GM19023 (cell line): ENCODE measurements at regions not wholly inside any gene's neighbourhood (a gene's known extent, or its start where the extent isn't known, plus 50 kb on each side); places are given as distances from the start of the nearest gene placed in this dataset.

ENCODE experiments used
- ATAC-seq: cut with Tn5 transposase; IDR thresholded peaks from one replicate; pipeline ENCODE4 v1.9.1; 2021; ENCODE audit warnings: mild to moderate bottlenecking, moderate library complexity; ENCODE audit not compliant: unreplicated experiment

GRCh38 chr2:220664272-220665107 is 907.6 kb downstream of the EPHA4 start:
- no peak for ATAC-seq

DNA sequence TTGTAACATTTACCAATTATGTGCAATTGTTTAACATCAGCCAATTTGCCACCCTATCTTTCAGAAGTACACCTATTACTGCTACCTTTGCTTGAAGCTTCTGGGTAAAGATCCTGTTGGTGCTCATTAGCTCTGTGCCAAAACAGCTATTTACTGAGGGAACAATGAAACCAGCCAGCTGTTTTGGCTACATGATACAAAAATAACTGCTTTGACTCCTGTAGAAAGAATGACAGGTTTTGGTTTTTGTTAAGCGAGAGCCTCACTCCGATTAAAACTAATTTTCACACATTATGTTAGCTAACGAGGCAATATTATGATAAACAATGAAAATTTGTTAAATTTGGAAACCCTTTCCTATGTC is 907.0 kb downstream of the EPHA4 start:
- no peak for ATAC-seq

DNA sequence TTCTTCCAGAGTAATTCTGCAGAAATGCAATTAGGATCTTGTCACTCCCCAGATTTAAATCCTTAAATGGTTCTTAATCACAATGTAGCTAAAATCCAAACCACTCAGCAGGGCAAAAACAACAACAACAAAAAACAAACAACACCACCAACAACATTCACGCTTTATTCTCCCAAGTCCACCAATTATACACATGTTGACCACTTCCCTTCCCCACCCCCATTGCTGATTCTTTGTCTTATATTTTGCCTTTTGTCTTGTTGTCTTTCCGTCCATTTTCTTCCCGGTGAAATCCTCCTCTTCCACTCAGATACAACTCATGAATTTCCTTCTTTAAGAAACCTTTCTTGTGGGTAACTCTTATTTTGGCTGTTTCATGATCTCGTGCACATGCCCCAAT is 902.8 kb downstream of the EPHA4 start:
- ATAC-seq: no peak

- ATAC-seq: no peak
Measured at GRCh38 chr2:220670511-220670910, 901.6 kb downstream of the EPHA4 start.

DNA sequence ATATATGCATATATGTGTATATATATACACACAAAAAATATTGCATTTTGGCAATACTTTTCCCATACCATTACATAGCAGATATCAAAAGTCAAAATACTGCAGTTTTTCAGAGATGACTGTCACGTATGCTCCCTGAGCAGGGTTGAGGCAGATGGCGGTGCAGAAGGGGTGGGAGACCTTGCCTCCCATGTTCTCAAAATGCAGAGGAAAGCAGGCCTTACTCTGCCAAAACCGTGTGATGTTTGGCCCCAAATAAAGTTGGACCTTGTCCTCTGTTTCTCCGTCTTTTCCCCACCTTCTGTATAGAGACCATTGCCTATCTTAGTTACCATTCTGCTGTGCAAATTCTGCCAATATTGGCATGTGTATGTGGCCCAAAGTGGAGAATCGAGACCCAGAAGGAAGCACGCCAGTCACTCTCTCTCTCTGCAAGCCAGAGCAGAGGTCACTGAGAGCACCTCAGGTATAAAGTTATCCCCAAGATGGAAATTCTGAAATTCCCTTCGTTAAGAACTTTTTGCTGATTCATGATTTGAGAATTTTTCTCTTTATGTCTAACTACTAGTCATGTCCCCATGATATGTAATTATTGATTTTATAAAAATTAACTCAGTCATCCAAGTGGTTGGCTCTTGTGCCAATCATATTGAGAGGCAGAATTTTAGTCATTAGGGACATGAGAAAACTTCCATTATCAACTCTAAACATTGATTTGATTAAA is 898.8 kb downstream of the EPHA4 start:
- no peak for ATAC-seq

DNA sequence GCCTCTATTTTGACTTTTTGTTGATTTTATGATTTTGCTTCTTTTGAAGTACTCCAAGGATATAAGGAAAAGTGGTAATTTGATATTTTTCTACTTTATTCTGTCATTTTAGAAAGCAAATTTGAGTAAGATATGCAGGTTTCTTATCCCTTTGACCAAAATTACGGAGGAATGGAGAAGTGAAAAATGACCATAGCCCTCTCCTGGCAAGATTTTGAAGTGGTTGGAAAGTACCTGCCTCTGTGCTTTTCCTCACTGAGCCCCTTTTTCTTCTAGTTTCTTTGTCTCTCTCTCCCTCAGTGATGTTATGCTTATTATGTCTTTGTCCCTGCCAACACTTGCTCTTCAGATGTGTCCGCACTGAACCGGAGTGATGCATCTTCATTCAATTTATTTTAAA is 898.1 kb downstream of the EPHA4 start:
- peak; percentile 81 for ATAC-seq

DNA sequence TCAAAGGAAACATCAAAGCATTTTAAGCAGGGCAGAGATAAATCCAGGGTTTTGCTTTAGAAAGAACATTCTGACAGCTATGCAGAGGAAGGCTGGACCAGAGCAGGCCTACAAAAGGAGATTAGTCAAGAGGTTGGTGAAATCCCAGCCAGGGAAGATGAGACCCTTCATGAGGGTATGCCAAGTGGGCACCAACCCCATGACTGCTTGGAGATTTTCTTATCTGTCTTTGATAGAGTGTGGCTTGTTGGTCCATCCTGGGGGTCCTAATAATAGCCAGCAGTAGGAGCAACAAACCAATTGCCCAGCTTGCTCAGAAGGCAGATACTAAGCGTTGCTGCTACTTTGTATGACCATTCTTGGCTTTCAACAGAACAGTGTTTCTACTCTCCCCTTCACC is 895.4 kb downstream of the EPHA4 start:
- no peak for ATAC-seq

DNA sequence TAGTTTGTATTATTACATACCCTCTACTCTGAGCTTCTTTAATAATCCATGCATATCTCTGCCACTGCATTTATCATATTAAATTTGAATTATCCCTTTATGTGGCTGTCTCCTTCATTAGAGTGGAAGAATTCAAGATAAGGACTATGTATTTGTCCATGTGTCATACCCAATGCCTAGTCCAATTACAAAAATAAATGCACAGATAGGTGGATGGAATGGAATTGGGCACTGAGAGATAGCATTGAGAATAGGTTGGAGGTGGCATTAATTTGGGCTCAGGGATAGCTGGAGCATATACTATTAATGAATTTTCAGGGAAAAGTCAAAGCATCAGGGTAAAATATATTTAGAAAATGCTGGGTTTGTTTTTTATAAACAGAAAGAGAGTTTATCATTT is 893.2 kb downstream of the EPHA4 start:
- ATAC-seq: no peak

DNA sequence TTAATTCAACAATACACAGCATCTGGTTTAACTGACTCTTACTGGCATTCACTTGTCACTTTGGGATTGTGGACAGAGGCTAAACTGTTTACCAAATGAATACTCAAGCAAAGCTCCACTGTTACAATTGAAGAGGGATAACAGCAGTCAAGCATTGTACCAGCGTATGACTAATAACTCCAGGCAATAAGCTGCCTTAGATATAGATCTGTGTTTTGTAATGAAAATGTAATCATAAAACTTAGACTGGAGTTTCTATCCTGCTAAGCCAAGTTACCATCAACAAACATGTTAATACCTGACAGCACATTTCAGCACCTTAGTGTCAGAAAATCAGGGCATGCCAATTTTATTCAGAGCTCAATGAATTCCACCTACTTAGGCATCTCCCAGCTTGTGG is 889.5 kb downstream of the EPHA4 start:
- no peak for ATAC-seq

DNA sequence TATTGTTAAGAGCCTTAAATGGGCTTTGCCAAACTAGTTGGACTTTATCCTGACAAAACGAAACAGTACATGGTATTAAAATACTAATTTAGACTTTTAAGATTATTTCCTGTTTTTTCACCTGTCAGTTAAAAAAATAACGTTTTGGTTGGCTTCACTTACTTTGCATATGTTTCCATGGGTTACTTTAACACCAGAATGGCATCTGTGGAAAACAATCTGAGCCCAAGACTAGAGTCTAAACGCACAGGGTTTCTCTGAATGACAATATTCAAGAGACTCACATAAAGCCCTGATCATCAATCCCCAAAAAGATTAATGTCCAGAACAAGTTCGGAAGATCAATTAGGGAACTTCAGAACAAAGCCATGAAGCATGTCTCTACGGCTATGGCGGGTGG is 888.0 kb downstream of the EPHA4 start:
- ATAC-seq: no peak

DNA sequence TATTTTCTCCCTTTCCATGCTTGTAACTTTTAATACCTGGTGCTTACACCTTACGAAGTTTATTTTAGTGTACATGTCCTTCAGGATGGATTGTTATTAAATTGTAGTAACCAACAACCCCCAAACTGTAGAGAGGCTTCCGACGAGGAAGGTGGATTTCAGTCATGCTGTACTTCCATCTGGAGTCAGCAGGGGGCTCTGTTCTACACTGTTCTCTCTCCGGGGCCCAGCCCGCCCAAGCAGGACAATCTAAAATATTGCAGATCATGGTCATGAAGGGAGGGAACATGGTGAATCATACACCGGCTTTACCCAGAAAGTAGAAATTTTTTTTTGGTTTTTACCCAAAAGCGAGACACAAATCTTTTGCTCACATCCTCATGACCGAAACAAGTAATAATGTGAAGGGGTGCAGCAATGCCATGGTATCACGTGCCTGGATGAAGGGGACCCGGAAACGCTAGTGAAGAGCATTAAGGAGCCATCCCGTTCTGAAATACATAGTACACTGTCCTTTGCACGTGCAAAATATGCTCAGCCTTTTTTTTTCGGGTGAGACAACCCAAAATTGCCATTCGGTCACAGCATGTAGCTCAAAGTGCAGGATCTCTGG is 884.8 kb downstream of the EPHA4 start:
- ATAC-seq: peak; percentile 83

DNA sequence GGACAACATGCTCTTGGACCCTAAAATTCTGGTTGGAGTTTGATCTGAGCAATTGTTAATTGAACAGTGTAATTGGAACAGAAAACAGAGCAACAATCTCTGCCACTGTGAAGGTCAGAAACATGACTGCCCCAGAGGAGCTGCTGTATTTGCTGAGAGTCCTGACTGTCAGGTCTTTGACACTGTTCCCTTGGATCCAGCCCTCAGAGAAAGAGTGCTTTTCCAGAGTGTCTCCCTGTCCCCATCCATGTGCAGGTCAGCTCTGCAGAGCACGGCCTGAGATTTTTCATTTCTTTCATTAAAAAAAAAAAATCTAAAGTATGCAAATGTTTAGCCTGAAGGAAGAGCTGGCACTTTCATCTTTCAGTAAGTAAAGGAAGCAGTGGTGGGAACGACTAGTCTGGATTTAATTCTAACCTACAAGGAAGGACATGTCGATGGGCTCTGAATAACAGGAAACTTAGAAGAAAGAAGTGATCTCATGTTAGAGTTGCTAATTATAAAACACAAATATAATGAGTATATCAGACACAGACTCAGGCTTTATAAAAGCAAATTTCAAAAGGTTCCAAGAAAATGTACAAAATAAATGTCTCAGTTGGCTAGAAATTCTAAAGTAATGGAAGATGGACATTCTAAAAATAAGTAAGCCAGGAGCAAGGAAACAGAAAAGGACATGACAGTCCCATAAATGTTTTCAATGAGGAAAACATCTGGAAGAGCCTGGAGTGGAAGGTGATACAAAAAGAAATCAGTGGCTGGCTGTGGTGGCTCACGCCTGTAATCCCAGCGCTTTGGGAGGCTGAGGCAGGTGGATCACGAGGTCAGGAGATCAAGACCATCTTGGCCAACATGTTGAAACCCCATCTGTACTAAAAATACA is 876.5 kb downstream of the EPHA4 start:
- no peak for ATAC-seq

- ATAC-seq: no peak
Measured at GRCh38 chr2:220696280-220696669, 875.8 kb downstream of the EPHA4 start.

DNA sequence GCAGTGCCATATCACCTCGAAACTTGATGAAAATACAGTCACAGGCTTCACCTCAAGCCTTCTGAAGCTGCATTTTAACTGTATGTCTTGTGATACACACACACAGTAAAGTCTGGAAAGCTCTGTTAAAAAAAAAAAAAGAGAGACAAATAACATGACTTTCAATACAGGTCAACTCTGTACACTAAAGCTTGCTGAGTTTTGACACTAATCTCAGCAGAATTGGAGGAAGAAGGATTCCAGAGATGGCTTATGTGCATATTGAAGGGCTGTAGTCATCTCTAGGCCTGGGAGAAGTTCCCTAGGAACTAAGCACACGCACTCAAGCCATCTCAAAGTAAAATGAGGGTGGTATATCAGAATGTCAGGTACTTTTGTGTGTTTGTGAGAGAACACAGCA is 875.1 kb downstream of the EPHA4 start:
- no peak for ATAC-seq

DNA sequence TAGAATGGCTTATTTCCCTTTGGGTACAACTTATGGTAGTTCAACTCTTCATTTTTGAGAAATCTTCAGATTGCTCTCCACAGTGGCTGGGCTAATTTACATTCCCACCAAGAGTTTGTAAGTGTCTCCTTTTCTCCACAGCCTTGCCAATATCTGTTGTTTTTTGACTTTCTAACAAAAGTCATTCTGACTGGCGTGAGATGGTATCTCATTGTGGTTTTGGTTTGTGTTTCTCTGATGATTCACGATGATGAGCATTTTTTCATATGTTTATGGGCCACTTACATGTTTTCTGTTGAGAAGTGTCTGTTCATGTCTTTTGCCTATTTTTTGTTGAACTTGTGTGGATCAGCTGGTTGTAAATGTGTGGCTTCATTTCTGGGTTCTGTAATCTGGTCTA is 871.0 kb downstream of the EPHA4 start:
- no peak for ATAC-seq

DNA sequence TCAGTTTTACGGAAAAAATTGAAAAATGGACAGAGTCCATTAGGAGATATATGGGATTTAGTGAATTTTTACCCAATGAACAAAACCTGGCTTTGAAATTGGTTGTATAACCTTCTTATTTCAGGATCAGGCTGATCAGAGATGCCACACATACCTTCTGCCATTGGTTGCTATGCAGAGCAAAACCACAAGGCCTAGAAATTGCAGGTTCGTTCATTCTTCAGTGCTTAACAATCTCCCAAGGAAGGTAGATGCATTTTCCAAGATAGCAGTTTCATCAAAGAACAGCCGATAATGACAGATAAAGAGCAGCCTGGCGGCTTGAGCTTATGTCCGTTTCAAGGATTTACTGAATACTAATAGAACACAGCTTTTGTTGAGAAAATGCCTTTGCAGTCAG is 868.8 kb downstream of the EPHA4 start:
- ATAC-seq: no peak

GRCh38 chr2:220704081-220704480 is 868.0 kb downstream of the EPHA4 start:
- ATAC-seq: no peak

- ATAC-seq: no peak
Measured at GRCh38 chr2:220704810-220705209, 867.3 kb downstream of the EPHA4 start.

- ATAC-seq: no peak
Measured at GRCh38 chr2:220705678-220706077, 866.4 kb downstream of the EPHA4 start.

- ATAC-seq: no peak
Measured at GRCh38 chr2:220707261-220707660, 864.8 kb downstream of the EPHA4 start.

DNA sequence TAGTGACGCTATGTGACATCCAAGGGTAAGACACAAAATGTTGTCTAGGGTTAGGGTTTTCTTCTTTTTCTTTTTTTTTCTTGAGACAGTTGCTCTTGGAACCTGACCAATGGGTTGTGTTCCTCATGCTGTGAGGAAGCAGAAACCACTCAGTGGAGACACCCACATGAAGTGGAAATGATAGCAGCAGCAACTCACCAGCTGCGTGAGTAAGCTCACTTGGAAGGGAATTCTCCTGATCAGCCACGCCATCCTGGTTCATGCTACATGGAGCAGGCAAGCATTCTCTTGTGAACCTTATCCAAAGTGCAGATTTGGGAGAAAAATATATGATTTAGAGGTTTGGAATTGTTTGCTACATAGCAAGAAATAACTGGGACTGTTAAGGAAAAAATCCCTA is 863.7 kb downstream of the EPHA4 start:
- no peak for ATAC-seq
